NCI-H2081 (cell line): ENCODE measurements at regions not wholly inside any gene's neighbourhood (a gene's known extent, or its start where the extent isn't known, plus 50 kb on each side); places are given as distances from the start of the nearest gene placed in this dataset.

Experiments used
- DNase-seq, 2 experiments: peaks; one replicate each; lab custom pipeline; 2025; lab: John Stamatoyannopoulos, UW

GRCh38 chr18:38032516-38032915 lies 466.9 kb upstream of the CELF4 start:
- DNase-seq: no peak

GRCh38 chr18:38028946-38029345 lies 463.3 kb upstream of the CELF4 start:
- no peak for DNase-seq

- DNase-seq: no peak
These were observed 459.9 kb upstream of the CELF4 start for GRCh38 chr18:38025433-38026038.

DNA sequence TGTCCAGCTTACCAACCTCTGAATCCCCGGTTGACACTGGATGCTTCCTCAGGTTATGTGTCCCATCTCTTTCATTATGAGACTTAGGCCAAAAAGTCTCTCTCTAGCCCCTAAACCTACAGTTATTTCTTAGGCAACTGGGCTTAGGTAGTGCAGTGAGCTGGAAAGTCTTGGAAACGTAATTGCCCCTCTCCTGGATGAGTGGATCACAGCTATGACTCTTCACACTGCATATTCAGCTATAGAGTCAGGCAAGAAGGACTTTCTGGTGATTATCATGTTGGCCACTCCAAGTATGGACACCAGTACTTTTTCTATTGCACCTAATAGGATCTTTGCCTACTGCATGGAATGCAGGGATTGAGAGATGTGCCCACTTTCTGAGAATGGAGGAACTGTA lies 458.3 kb upstream of the CELF4 start:
- no peak for DNase-seq

DNA sequence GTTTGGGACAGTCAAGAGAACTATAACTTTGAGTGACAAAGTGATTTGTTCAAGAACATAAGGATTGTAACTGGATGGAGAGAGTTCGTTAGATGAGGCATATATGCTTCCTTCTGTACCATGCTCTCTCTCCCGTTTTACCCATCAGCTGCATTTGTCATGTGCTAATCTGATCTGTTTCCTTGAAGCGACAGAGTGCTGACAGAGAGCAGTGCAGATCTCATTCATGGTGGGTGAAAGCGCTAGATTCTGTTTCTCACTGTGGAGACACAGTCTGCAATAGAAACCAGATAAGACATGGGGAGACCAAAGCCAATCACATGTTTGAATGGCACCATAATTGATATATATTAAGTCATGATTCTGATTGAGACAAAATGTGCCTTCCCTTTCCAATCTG lies 456.6 kb upstream of the CELF4 start:
- DNase-seq: no peak

- no peak for DNase-seq
These were observed 453.7 kb upstream of the CELF4 start for GRCh38 chr18:38019292-38019691.

- no peak for DNase-seq
These were observed 445.6 kb upstream of the CELF4 start for GRCh38 chr18:38010971-38011857.

GRCh38 chr18:38010037-38010436 lies 444.4 kb upstream of the CELF4 start:
- no peak for DNase-seq

GRCh38 chr18:38009320-38009719 lies 443.7 kb upstream of the CELF4 start:
- peak in 1 of 2 experiments; percentile 6 for DNase-seq

DNA sequence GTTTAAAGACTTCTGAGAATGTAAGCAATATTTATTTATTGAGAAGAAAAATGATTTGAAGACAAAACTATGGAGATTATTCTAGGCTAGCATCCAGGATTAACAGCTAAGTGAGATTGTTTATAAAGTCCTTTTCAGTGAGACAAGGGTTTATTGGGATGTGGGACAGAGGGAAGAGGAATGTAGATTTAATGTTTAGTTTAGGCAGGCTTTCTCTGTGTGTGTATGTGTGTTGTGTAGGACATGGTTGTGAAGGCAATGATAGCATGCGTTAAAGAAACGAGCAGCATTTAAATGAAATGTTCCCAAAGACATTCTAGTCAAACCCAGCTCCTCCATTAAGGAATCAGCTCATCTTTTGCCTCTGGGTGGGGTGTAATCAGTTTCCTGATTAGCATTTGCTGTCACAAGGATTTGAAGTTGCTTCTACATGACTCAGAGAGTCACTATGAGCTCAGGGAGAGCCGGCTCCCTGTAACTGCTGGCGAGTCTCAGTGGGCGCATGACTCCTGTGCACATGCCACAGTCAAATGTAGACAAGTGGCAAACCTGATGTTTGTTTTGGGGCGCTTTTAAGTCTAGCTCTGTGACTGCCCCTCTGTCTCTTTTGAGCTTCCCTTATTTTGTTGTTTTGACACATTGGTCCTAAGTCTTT lies 442.2 kb upstream of the CELF4 start:
- no peak for DNase-seq

- DNase-seq: no peak
These were observed 441.4 kb upstream of the CELF4 start for GRCh38 chr18:38007026-38007425.

DNA sequence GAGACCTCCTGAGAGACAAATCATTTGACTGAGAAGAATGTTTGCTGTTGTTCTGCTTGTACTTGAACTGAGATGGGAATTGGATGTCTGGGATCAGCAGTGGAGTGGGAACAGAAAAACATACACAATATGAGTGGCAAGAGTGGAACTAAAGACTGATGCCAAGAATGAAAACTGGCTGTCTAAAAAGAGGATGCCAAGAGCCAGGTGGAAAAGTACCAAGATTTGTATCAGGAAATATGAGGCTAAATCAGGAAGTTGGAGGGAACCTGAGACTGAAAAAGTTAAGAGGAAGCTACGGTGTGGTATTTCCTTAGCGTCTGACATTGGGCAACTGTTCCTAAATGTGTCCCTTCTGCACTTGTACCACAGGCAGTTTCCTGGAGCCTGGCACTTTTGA lies 440.9 kb upstream of the CELF4 start:
- no peak for DNase-seq

GRCh38 chr18:37997695-37998094 lies 432.1 kb upstream of the CELF4 start:
- DNase-seq: no peak

DNA sequence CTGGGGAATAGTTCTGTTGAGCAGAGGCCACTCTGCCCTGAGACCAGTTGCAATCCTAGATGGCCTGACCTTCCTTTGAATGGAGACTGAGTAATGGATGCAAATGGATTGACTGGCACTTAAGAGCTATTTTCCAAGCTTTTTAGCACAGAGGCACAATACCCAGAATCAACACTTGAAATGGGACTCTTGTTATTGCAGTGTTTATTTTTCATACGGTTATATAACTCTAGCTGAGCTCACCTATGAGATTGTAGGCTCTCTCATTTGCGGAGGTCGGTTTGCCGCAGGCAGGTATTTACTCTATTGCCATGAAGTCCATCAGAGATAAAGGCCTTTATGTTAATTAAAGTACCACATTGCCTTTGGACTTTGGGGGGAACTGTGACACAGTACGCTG lies 422.3 kb upstream of the CELF4 start:
- DNase-seq: peak; percentile 75 to 93

- DNase-seq: no peak
These were observed 421.1 kb upstream of the CELF4 start for GRCh38 chr18:37986665-37987064.

DNA sequence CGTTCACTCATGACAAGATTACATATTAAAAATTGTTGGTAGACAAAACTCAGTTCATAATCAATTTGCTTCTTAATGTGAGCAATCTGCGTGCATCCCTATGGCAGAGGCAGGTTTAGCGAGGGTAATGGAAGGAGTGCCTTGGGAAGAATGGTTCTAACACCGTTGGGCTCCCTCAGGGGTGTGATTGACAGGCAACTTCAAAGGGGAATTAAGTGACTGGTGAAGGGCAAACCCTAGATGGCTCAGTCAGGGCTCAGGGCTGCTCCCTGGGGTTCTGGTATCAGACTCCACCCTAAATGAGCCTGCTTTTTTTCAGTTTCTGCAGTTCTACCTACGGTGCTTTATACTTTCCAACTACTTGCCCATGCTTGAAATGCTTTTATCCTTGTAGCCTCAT lies 419.5 kb upstream of the CELF4 start:
- no peak for DNase-seq

DNA sequence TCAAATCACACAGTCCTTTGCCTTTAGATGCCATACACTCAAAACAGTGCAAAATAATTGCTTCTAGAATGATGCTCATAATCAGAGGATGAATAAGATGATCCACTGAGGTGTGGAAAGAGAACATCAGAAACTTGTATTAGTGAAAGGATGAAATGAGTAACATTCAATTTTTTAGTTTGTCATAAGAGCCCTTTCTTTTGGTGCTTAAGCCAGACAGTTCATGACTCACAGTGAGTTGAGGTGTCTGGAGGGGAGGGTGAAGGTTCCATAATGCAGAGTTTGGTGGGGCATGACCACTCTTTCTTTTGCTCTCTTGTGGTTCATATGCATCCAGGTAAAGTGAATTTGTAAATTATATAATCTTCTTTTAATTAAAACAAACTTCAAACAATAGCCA lies 415.0 kb upstream of the CELF4 start:
- DNase-seq: no peak

- no peak for DNase-seq
These were observed 409.8 kb upstream of the CELF4 start for GRCh38 chr18:37975446-37975845.

GRCh38 chr18:37967261-37967660 lies 401.7 kb upstream of the CELF4 start:
- no peak for DNase-seq

GRCh38 chr18:37965572-37965970 lies 400.0 kb upstream of the CELF4 start:
- no peak for DNase-seq

- no peak for DNase-seq
These were observed 399.4 kb upstream of the CELF4 start for GRCh38 chr18:37964885-37965571.

DNA sequence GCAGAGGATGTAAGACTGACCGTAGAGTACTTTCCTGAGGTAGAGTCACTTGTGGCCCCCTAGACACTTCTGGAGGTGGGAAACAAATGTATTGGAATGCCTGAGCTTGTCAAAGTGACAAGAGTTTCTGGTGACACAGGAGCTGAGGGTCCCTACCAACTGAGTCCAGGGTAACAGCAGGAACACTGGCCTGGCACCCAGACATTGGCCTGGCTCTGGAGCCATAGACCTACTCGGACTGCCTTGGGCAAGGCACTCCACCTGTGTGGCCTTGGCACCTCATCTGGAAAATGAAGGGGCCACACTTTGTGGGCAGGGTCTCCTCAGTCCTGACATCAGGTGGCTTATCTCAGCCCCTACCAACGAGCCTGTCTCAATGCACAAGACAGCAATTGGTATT lies 398.2 kb upstream of the CELF4 start:
- no peak for DNase-seq
